GM23338 (cell line): ENCODE measurements at regions not wholly inside any gene's neighbourhood (a gene's known extent, or its start where the extent isn't known, plus 50 kb on each side); places are given as distances from the start of the nearest gene placed in this dataset.

Experiments
- ATAC-seq: fragments of 200-7000 bp; cut with Tn5 transposase; 3 replicates; pipeline ENCODE4 v1.9.1; 2020
- DNase-seq: peaks from one replicate; pipeline ENCODE4 v3.0.0-alpha.2; 2015; ENCODE audit warnings: low spot score
- H2AFZ ChIP-seq: fragments of 200-600 bp; sonication (generic); 2 replicates; pipeline ENCODE4 v1.8.0; 2016; ENCODE audit warnings: antibody characterized with exemption, mild to moderate bottlenecking, moderate library complexity
- H3F3A ChIP-seq: fragments of 200-600 bp; sonication (generic); replicated peaks from 2 replicates; pipeline ENCODE4 v1.8.0; 2017; ENCODE audit warnings: antibody characterized with exemption, mixed run types, low read depth
- H3K27ac ChIP-seq: fragments of 200-600 bp; sonication (generic); 2 replicates; pipeline ENCODE4 v1.6.1; 2016; ENCODE audit warnings: low read depth
- H3K27me3 ChIP-seq: fragments of 200-600 bp; sonication (generic); 2 replicates; pipeline ENCODE4 v1.8.0; 2016; ENCODE audit warnings: mild to moderate bottlenecking, mixed run types, moderate library complexity; ENCODE audit not compliant: insufficient read depth
- H3K36me3 ChIP-seq: fragments of 200-600 bp; sonication (generic); 2 replicates; pipeline ENCODE4 v1.8.0; 2016; ENCODE audit warnings: mild to moderate bottlenecking; ENCODE audit not compliant: insufficient read depth
- H3K4me1 ChIP-seq: fragments of 200-600 bp; sonication (generic); 2 replicates; pipeline ENCODE4 v1.8.0; 2016; ENCODE audit warnings: mild to moderate bottlenecking, moderate library complexity; ENCODE audit not compliant: insufficient read depth
- H3K4me2 ChIP-seq: fragments of 200-600 bp; sonication (generic); 2 replicates; pipeline ENCODE4 v1.7.1; 2017; ENCODE audit warnings: mixed run types
- H3K4me3 ChIP-seq: fragments of 200-600 bp; sonication (generic); 2 replicates; pipeline ENCODE4 v1.6.1; 2016; ENCODE audit warnings: mixed run types
- H3K79me2 ChIP-seq: fragments of 200-600 bp; sonication (generic); replicated peaks from 2 replicates; pipeline ENCODE4 v1.8.0; 2017; ENCODE audit warnings: mild to moderate bottlenecking; ENCODE audit not compliant: insufficient read depth
- H3K9me2 ChIP-seq: fragments of 200-600 bp; sonication (generic); 2 replicates; pipeline ENCODE4 v1.8.0; 2017; ENCODE audit not compliant: insufficient read depth
- H4K20me1 ChIP-seq: fragments of 200-600 bp; sonication (generic); replicated peaks from 2 replicates; pipeline ENCODE4 v1.8.0; 2017; ENCODE audit warnings: mild to moderate bottlenecking; ENCODE audit not compliant: insufficient read depth
- H3K27ac Mint-ChIP-seq: 2 replicates; pipeline ENCODE4 v1.8.0; 2020; ENCODE audit warnings: inconsistent platforms, mild to moderate bottlenecking, moderate library complexity, mixed read lengths
- H3K27me3 Mint-ChIP-seq: 3 replicates; pipeline ENCODE4 v1.8.0; 2022; ENCODE audit warnings: low read depth, mild to moderate bottlenecking, moderate library complexity, mixed read lengths, inconsistent platforms; ENCODE audit not compliant: insufficient read depth, poor library complexity
- H3K36me3 Mint-ChIP-seq: 3 replicates; pipeline ENCODE4 v1.8.0; 2021; ENCODE audit warnings: low read depth, mild to moderate bottlenecking, inconsistent platforms, moderate library complexity, mixed read lengths
- H3K4me1 Mint-ChIP-seq: 3 replicates; pipeline ENCODE4 v1.8.0; 2020; ENCODE audit warnings: mild to moderate bottlenecking, inconsistent platforms, mixed read lengths
- H3K4me3 Mint-ChIP-seq: 3 replicates; pipeline ENCODE4 v1.8.0; 2021; ENCODE audit warnings: moderate library complexity, mild to moderate bottlenecking, inconsistent platforms, mixed read lengths
- H3K9me3 Mint-ChIP-seq: 3 replicates; pipeline ENCODE4 v1.8.0; 2020; ENCODE audit warnings: moderate library complexity, mild to moderate bottlenecking, inconsistent platforms, mixed read lengths
- CREB1 ChIP-seq: fragments of 250-450 bp; sonication (Bioruptor Pico); IDR thresholded peaks from 2 replicates; pipeline ENCODE4 v1.5.0; 2020; ENCODE audit warnings: low read depth, mild to moderate bottlenecking, moderate library complexity
- EZH2 ChIP-seq: fragments of 200-600 bp; sonication (generic); IDR thresholded peaks from one replicate; pipeline ENCODE4 v1.8.0; 2017; ENCODE audit warnings: antibody characterized with exemption, mild to moderate bottlenecking, low read depth; ENCODE audit not compliant: unreplicated experiment
- EZH2phosphoT487 ChIP-seq: fragments of 200-600 bp; sonication (generic); IDR thresholded peaks from one replicate; pipeline ENCODE4 v1.8.1; 2018; ENCODE audit warnings: antibody characterized with exemption; ENCODE audit not compliant: unreplicated experiment
- JUNB ChIP-seq: IDR thresholded peaks from one replicate; pipeline ENCODE4 v1.6.1; 2016; ENCODE audit warnings: antibody characterized with exemption; ENCODE audit not compliant: unreplicated experiment
- NANOG ChIP-seq: IDR thresholded peaks from 2 replicates; pipeline ENCODE4 v1.6.1; 2016; ENCODE audit warnings: antibody characterized with exemption, borderline replicate concordance
- POLR2AphosphoS5 ChIP-seq: IDR thresholded peaks from 2 replicates; pipeline ENCODE4 v1.6.1; 2016; ENCODE audit warnings: antibody characterized with exemption, low read depth
- REST ChIP-seq: IDR thresholded peaks from one replicate; pipeline ENCODE4 v1.6.1; 2018; ENCODE audit warnings: antibody characterized with exemption; ENCODE audit not compliant: unreplicated experiment
- STAT1 ChIP-seq: IDR thresholded peaks from one replicate; pipeline ENCODE4 v1.6.1; 2016; ENCODE audit warnings: antibody characterized with exemption; ENCODE audit not compliant: unreplicated experiment
- ZNF114 ChIP-seq: fragments of 250-450 bp; sonication (Bioruptor Pico); IDR thresholded peaks from 2 replicates; pipeline ENCODE4 v1.5.0; 2020; ENCODE audit warnings: mild to moderate bottlenecking, moderate library complexity
- ZNF331 ChIP-seq: fragments of 250-450 bp; sonication (Bioruptor Pico); IDR thresholded peaks from 2 replicates; pipeline ENCODE4 v1.5.0; 2020; ENCODE audit warnings: low read depth, mild to moderate bottlenecking, moderate library complexity
- ZNF462 ChIP-seq: fragments of 250-450 bp; sonication (Bioruptor Pico); IDR thresholded peaks from 2 replicates; pipeline ENCODE4 v1.5.0; 2020; ENCODE audit warnings: mild to moderate bottlenecking, moderate library complexity
- TF ChIP-seq, protein P1 (sequence below): IDR thresholded peaks from 2 replicates; pipeline ENCODE4 v1.6.1; 2016; ENCODE audit warnings: antibody characterized with exemption
- TF ChIP-seq, protein P2 (sequence below), 2 experiments: fragments of 200-600 bp in 1 of 2; sonication (generic) in 1 of 2; conservative IDR thresholded peaks; 2 replicates each; pipeline versions ENCODE4 v1.5.1 to v1.6.1; 2016 to 2017; ENCODE audit warnings: antibody characterized with exemption in 2 of 2, low read depth in 2 of 2, mild to moderate bottlenecking in 2 of 2, moderate library complexity in 1 of 2

DNA sequence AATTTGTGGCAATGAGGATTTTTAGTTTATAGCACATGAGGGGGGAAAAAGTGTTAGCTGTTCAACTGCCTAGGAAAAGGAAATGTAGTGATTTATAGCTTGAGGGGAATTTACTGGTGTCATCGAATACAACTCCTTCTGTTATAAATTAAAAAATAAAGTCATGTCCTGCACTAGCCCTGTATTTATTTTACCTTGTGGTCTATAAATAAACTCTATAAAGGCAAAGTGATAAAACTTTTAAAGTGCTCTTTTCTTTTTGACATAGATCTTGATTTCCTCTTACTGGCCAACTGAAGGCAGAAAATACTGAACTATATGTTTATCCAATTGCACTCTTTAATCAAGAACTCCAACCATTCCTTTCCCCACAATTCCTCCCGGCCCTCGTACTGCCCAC, 672.1 kb upstream of the SLIT2 start:
- H3K79me2 ChIP-seq, result no peaks in the 10 kb centered on the region
- H3K27ac Mint-ChIP-seq, result no peak overlapping the region

More for the DNA sequence above, 672.1 kb upstream of the SLIT2 start:
- TF ChIP-seq, protein P1, sequence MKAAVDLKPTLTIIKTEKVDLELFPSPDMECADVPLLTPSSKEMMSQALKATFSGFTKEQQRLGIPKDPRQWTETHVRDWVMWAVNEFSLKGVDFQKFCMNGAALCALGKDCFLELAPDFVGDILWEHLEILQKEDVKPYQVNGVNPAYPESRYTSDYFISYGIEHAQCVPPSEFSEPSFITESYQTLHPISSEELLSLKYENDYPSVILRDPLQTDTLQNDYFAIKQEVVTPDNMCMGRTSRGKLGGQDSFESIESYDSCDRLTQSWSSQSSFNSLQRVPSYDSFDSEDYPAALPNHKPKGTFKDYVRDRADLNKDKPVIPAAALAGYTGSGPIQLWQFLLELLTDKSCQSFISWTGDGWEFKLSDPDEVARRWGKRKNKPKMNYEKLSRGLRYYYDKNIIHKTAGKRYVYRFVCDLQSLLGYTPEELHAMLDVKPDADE, result no peak
- no peak for TF ChIP-seq ZNF462 (CRISPR knock-in tag)
- TF ChIP-seq CREB1 (CRISPR knock-in tag), result no peak
- no peak for TF ChIP-seq POLR2AphosphoS5
- no peak for TF ChIP-seq REST
- TF ChIP-seq EZH2phosphoT487, result no peak
- no peak for TF ChIP-seq ZNF331 (CRISPR knock-in tag)
- TF ChIP-seq, protein P2, sequence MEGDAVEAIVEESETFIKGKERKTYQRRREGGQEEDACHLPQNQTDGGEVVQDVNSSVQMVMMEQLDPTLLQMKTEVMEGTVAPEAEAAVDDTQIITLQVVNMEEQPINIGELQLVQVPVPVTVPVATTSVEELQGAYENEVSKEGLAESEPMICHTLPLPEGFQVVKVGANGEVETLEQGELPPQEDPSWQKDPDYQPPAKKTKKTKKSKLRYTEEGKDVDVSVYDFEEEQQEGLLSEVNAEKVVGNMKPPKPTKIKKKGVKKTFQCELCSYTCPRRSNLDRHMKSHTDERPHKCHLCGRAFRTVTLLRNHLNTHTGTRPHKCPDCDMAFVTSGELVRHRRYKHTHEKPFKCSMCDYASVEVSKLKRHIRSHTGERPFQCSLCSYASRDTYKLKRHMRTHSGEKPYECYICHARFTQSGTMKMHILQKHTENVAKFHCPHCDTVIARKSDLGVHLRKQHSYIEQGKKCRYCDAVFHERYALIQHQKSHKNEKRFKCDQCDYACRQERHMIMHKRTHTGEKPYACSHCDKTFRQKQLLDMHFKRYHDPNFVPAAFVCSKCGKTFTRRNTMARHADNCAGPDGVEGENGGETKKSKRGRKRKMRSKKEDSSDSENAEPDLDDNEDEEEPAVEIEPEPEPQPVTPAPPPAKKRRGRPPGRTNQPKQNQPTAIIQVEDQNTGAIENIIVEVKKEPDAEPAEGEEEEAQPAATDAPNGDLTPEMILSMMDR (conservative IDR thresholded peaks at IDR 0.05; ENCODE audit: low read depth in 2 of 2), result no peak
- no peak for TF ChIP-seq EZH2
- no peak for TF ChIP-seq JUNB
- no peak for TF ChIP-seq STAT1
- no peak for TF ChIP-seq ZNF114 (CRISPR knock-in tag)
- no peak for TF ChIP-seq NANOG
- DNase-seq (no peak), ATAC-seq (no peak)
- H2AFZ ChIP-seq, result no peak overlapping the region
- no peaks in the 10 kb centered on the region for H3K4me1 ChIP-seq
- no peak overlapping the region for H3K4me3 ChIP-seq
- no peak overlapping the region for H3K27ac ChIP-seq
- H3K27me3 ChIP-seq, result no peaks in the 10 kb centered on the region
- no peaks in the 10 kb centered on the region for H3K9me2 ChIP-seq
- Mint-ChIP-seq H3K36me3 (no peaks in the 10 kb centered on the region), H3K4me1 (peaks cover 4% of the 10 kb centered on the region; the same call in 1 of the 3 replicates), H3K4me3 (no peak overlapping the region), H3K27me3 (no peaks in the 10 kb centered on the region), H3K9me3 (no peaks in the 10 kb centered on the region)
- no peaks in the 10 kb centered on the region for H3K36me3 ChIP-seq
- no peak overlapping the region for H3K4me2 ChIP-seq
- H3F3A ChIP-seq, result no peaks in the 10 kb centered on the region
- no peaks in the 10 kb centered on the region for H4K20me1 ChIP-seq
